ENCODE measurements at regions not wholly inside any gene's neighbourhood (a gene's known extent, or its start where the extent isn't known, plus 50 kb on each side); places are given as distances from the start of the nearest gene placed in this dataset.

GRCh38 chr5:144979516-144980264, 809.0 kb downstream of the KCTD16 start:
- no peak for TF ChIP-seq MAZ (IDR thresholded peaks at IDR 0.05; ENCODE audit: borderline replicate concordance, low read depth, low read length)
- TF ChIP-seq NFE2L2 (IDR thresholded peaks at IDR 0.05; ENCODE audit: low read depth, low read length), result no peak
- TF ChIP-seq CEBPB (IDR thresholded peaks at IDR 0.05; ENCODE audit: low read depth, low read length), result no peak
- no peak for TF ChIP-seq FOS (IDR thresholded peaks at IDR 0.05; ENCODE audit: low read depth, low read length)
- TF ChIP-seq RAD21 (IDR thresholded peaks at IDR 0.05; ENCODE audit: low read length), result no peak
- no peak for TF ChIP-seq SMC3 (IDR thresholded peaks at IDR 0.05; ENCODE audit: low read depth, low read length)
- no peak for TF ChIP-seq BHLHE40 (IDR thresholded peaks at IDR 0.05; ENCODE audit: low read depth, low read length)
- no peak for TF ChIP-seq ELK1 (IDR thresholded peaks at IDR 0.05; ENCODE audit: borderline replicate concordance, low read depth, low read length)
- no peak for TF ChIP-seq MXI1 (IDR thresholded peaks at IDR 0.05; ENCODE audit: borderline replicate concordance, low read depth, low read length)
- TF ChIP-seq RFX5 (IDR thresholded peaks at IDR 0.05; ENCODE audit: low read depth, low read length), result no peak
- TF ChIP-seq RCOR1 (IDR thresholded peaks at IDR 0.05; ENCODE audit: insufficient replicate concordance, low read length), result no peak
- no peak for TF ChIP-seq USF2 (IDR thresholded peaks at IDR 0.05; ENCODE audit: low read depth, low read length)
- intact Hi-C loops (cut with micrococcal nuclease), result no loop called here
- Histone ChIP-seq H3K56ac (ENCODE audit: extremely low read depth, insufficient read depth, low read length) (no peak overlapping the region), H3K27ac (ENCODE audit: insufficient read depth, low read length) (no peak overlapping the region), H2BK20ac (ENCODE audit: low read depth, low read length) (no peak overlapping the region), H4K5ac (ENCODE audit: low read depth, low read length) (no peak overlapping the region), H3K79me1 (ENCODE audit: low read depth in 1 of 2, low read length in 2 of 2) (no peaks in the 10 kb centered on the region), H3K27me3 (ENCODE audit: control insufficient read depth, insufficient read depth, low read length) (no peaks in the 10 kb centered on the region), H2BK120ac (ENCODE audit: low read depth, low read length) (no peak overlapping the region), H3K9me1 (ENCODE audit: insufficient read depth, low read length) (no peaks in the 10 kb centered on the region), H3K4ac (ENCODE audit: low read depth, low read length) (no peak overlapping the region), H3K14ac (replicated peaks; ENCODE audit: low read depth, low read length) (no peak overlapping the region), H2BK5ac (ENCODE audit: low read depth, low read length, poor library complexity, severe bottlenecking) (no peak overlapping the region), H3K9me3 (ENCODE audit: control insufficient read depth, insufficient read depth, low read length) (no peaks in the 10 kb centered on the region), H3K23ac (ENCODE audit: low read depth, low read length) (no peak overlapping the region), H4K91ac (ENCODE audit: insufficient read depth, low read depth, low read length) (no peak overlapping the region), H4K8ac (ENCODE audit: low read depth in 2 of 2, low read length in 2 of 2) (no peak overlapping the region), H2AFZ (replicated peaks; ENCODE audit: low read length, poor library complexity) (no peak overlapping the region), H2BK15ac (ENCODE audit: low read depth, low read length) (no peak overlapping the region), H3K18ac (ENCODE audit: low read depth, low read length) (no peak overlapping the region), H3K9ac (ENCODE audit: low read depth, low read length) (no peak overlapping the region), H3K4me3 (ENCODE audit: insufficient read depth, low read depth, low read length) (no peak overlapping the region), H3K4me1 (ENCODE audit: control insufficient read depth, insufficient read depth, low read length) (no peaks in the 10 kb centered on the region), H4K20me1 (ENCODE audit: insufficient read depth, low read length) (no peaks in the 10 kb centered on the region), H3K4me2 (ENCODE audit: low read depth, low read length) (no peak overlapping the region), H2AK9ac (replicated peaks; ENCODE audit: low read depth, low read length, poor library complexity) (no peak overlapping the region), H2AK5ac (ENCODE audit: low read depth, low read length) (no peak overlapping the region), H3K36me3 (ENCODE audit: control insufficient read depth, insufficient read depth, low read length) (no peaks in the 10 kb centered on the region)
- CTCF ChIA-PET, result interaction anchor here (1.3 kb wide), 1 partner anchor 512 kb away, joined by 5 read pairs; no protein-coding TSS in a partner anchor
- no TSS peak for BruUV-seq (replicated peaks)
- no peak for ATAC-seq (ENCODE audit: low read depth)
- POLR2A ChIA-PET (ENCODE audit: unreplicated experiment), result no interaction called here
- WGBS, 2 experiments (ENCODE audit: extremely low coverage in 2 of 2, insufficient read length in 1 of 2), result no CpG with 5 or more reads among the region's 2 CpGs
- dilution Hi-C loops (cut with HindIII; ENCODE audit: low sequenced_read_pairs, unreplicated experiment), result no loop called here
- DNase-seq, result no peak
- in situ Hi-C loops (cut with MboI; ENCODE audit: low sequenced_read_pairs), result no loop called here

All from IMR-90 (cell line).